ENCODE measurements at regions not wholly inside any gene's neighbourhood (a gene's known extent, or its start where the extent isn't known, plus 50 kb on each side); places are given as distances from the start of the nearest gene placed in this dataset.

- TF ChIP-seq CTCF (conservative IDR thresholded peaks at IDR 0.05; ENCODE audit: low read depth, low read length): no peak
- no peak for TF ChIP-seq USF2 (IDR thresholded peaks at IDR 0.05; ENCODE audit: low read depth, low read length)
- no peak for TF ChIP-seq RAD21 (IDR thresholded peaks at IDR 0.05; ENCODE audit: low read length)
- no peak for TF ChIP-seq POLR2A (IDR thresholded peaks at IDR 0.05; ENCODE audit: low read depth, low read length)
- TF ChIP-seq MAZ (IDR thresholded peaks at IDR 0.05; ENCODE audit: borderline replicate concordance, low read depth, low read length): no peak
- TF ChIP-seq RFX5 (IDR thresholded peaks at IDR 0.05; ENCODE audit: low read depth, low read length): no peak
- no peak for TF ChIP-seq BHLHE40 (IDR thresholded peaks at IDR 0.05; ENCODE audit: low read depth, low read length)
- no peak for TF ChIP-seq RCOR1 (IDR thresholded peaks at IDR 0.05; ENCODE audit: insufficient replicate concordance, low read length)
- no peak for TF ChIP-seq CHD1 (IDR thresholded peaks at IDR 0.05; ENCODE audit: low read depth, low read length)
- TF ChIP-seq FOS (IDR thresholded peaks at IDR 0.05; ENCODE audit: low read depth, low read length): no peak
- no peak for TF ChIP-seq ELK1 (IDR thresholded peaks at IDR 0.05; ENCODE audit: borderline replicate concordance, low read depth, low read length)
- no peak for TF ChIP-seq SMC3 (IDR thresholded peaks at IDR 0.05; ENCODE audit: low read depth, low read length)
Measured at GRCh38 chr17:53765609-53766008, 57.1 kb upstream of the KIF2B start.

Measured in IMR-90 (cell line).